HEK293 (cell line): ENCODE measurements at regions not wholly inside any gene's neighbourhood (a gene's known extent, or its start where the extent isn't known, plus 50 kb on each side); places are given as distances from the start of the nearest gene placed in this dataset.

Experiments used
- CTCF ChIA-PET: fragments of 350-600 bp; formaldehyde crosslinking; extraction: SDS; loops from one replicate; lab custom pipeline; 2021; ENCODE audit warnings: antibody characterized with exemption; lab: Yijun Ruan, JAX
- POLR2A ChIA-PET: fragments of 300-600 bp; formaldehyde crosslinking; extraction: SDS; loops from one replicate; lab custom pipeline; 2020; ENCODE audit warnings: antibody characterized with exemption, inconsistent platforms; lab: Yijun Ruan, JAX
- H3K27ac ChIP-seq: fragments of 200-500 bp; sonication (Bioruptor generic); 2 replicates; pipeline ENCODE4 v1.5.1; 2014; ENCODE audit warnings: low read depth, low read length, control low read depth, inconsistent platforms; ENCODE audit errors: extremely low read depth
- H3K36me3 ChIP-seq, 2 experiments: fragments of 200-500 bp in 1 of 2; sonication (Bioruptor generic) in 1 of 2; 1 replicate in 1 of 2; 2 replicates in 1 of 2; pipeline ENCODE4 v1.5.1; 2014 to 2017; ENCODE audit warnings: inconsistent platforms in 2 of 2, low read length in 2 of 2; ENCODE audit not compliant: control insufficient read depth in 2 of 2, insufficient read depth in 1 of 2
- H3K4me1 ChIP-seq: fragments of 200-500 bp; sonication (Bioruptor generic); 2 replicates; pipeline ENCODE4 v1.5.1; 2014; ENCODE audit warnings: mild to moderate bottlenecking, low read length, inconsistent platforms; ENCODE audit not compliant: control insufficient read depth, insufficient read depth
- H3K4me3 ChIP-seq: 2 replicates; pipeline ENCODE4 v1.5.1; 2011; ENCODE audit warnings: low read depth, mild to moderate bottlenecking, control low read depth, low read length, moderate library complexity
- H3K9me3 ChIP-seq: fragments of 200-500 bp; sonication (Bioruptor generic); 2 replicates; pipeline ENCODE4 v1.5.1; 2014; ENCODE audit warnings: low read depth, low read length, inconsistent platforms; ENCODE audit not compliant: control insufficient read depth, insufficient read depth
- CTCF ChIP-seq: fragments of 450-650 bp; formaldehyde crosslinking; IDR thresholded peaks from 2 replicates; pipeline ENCODE4 v1.5.1; 2016; ENCODE audit warnings: missing biosample characterization, missing genetic modification characterization
- INSM2 ChIP-seq: fragments of 450-650 bp; formaldehyde crosslinking; IDR thresholded peaks from 2 replicates; pipeline ENCODE4 v1.5.1; 2016; ENCODE audit warnings: missing biosample characterization, missing genetic modification characterization
- MYNN ChIP-seq: fragments of 450-650 bp; formaldehyde crosslinking; IDR thresholded peaks from 2 replicates; pipeline ENCODE4 v1.5.1; 2016; ENCODE audit warnings: missing biosample characterization, missing genetic modification characterization, borderline replicate concordance
- PATZ1 ChIP-seq: fragments of 450-650 bp; formaldehyde crosslinking; IDR thresholded peaks from 2 replicates; pipeline ENCODE4 v1.5.1; 2016; ENCODE audit warnings: missing biosample characterization, missing genetic modification characterization
- PRDM4 ChIP-seq: fragments of 450-650 bp; formaldehyde crosslinking; IDR thresholded peaks from 2 replicates; pipeline ENCODE4 v1.5.1; 2017; ENCODE audit warnings: missing biosample characterization, missing genetic modification characterization
- TRIM28 ChIP-seq: IDR thresholded peaks from 2 replicates; pipeline ENCODE4 v1.6.1; 2011; ENCODE audit warnings: low read length, control low read depth, borderline replicate concordance
- ZFP3 ChIP-seq: fragments of 450-650 bp; formaldehyde crosslinking; IDR thresholded peaks from 2 replicates; pipeline ENCODE4 v1.5.1; 2016; ENCODE audit warnings: low read depth, missing biosample characterization, missing genetic modification characterization
- ZNF148 ChIP-seq: fragments of 450-650 bp; formaldehyde crosslinking; IDR thresholded peaks from 2 replicates; pipeline ENCODE4 v1.5.0; 2017; ENCODE audit warnings: missing biosample characterization, missing genetic modification characterization, borderline replicate concordance
- ZNF223 ChIP-seq: fragments of 450-650 bp; formaldehyde crosslinking; IDR thresholded peaks from 2 replicates; pipeline ENCODE4 v1.5.1; 2016; ENCODE audit warnings: missing biosample characterization, missing genetic modification characterization
- ZNF266 ChIP-seq: fragments of 450-650 bp; formaldehyde crosslinking; IDR thresholded peaks from 2 replicates; pipeline ENCODE4 v1.5.1; 2016; ENCODE audit warnings: missing biosample characterization, missing genetic modification characterization, low read depth
- ZNF391 ChIP-seq: fragments of 450-650 bp; formaldehyde crosslinking; IDR thresholded peaks from 2 replicates; pipeline ENCODE4 v1.5.1; 2016; ENCODE audit warnings: low read depth, missing biosample characterization, missing genetic modification characterization, borderline replicate concordance
- ZNF558 ChIP-seq: fragments of 450-650 bp; formaldehyde crosslinking; IDR thresholded peaks from 2 replicates; pipeline ENCODE4 v1.5.1; 2016; ENCODE audit warnings: missing biosample characterization, missing genetic modification characterization
- ZNF585B ChIP-seq: fragments of 450-650 bp; formaldehyde crosslinking; IDR thresholded peaks from 2 replicates; pipeline ENCODE4 v1.5.1; 2016; ENCODE audit warnings: missing biosample characterization, missing genetic modification characterization
- ZNF791 ChIP-seq: fragments of 450-650 bp; formaldehyde crosslinking; IDR thresholded peaks from 2 replicates; pipeline ENCODE4 v1.5.1; 2016; ENCODE audit warnings: missing biosample characterization, missing genetic modification characterization
- ZNF837 ChIP-seq: fragments of 450-650 bp; formaldehyde crosslinking; IDR thresholded peaks from 2 replicates; pipeline ENCODE4 v1.5.1; 2016; ENCODE audit warnings: missing biosample characterization, missing genetic modification characterization

- TF ChIP-seq PATZ1 (no peak), MYNN (tag by site-specific recombination) (no peak)
Observed at GRCh38 chr7:24192691-24193090, 91.3 kb upstream of the NPY start (continued).

- Histone ChIP-seq H3K4me1 (no peaks in the 10 kb centered on the region), H3K27ac (no peak overlapping the region)
- TF ChIP-seq ZNF148 (tag by site-specific recombination): no peak
- no peak for TF ChIP-seq TRIM28
- no peak for TF ChIP-seq ZNF558 (tag by site-specific recombination)
- TF ChIP-seq ZNF585B (tag by site-specific recombination): no peak
- TF ChIP-seq PRDM4 (tag by site-specific recombination): no peak
- TF ChIP-seq INSM2: no peak
- TF ChIP-seq ZNF837 (tag by site-specific recombination): no peak
- no peak for TF ChIP-seq ZNF391 (tag by site-specific recombination)
- no peak for TF ChIP-seq ZNF266 (tag by site-specific recombination)
- no peak for TF ChIP-seq ZNF223 (tag by site-specific recombination)
- no peak for TF ChIP-seq ZFP3 (tag by site-specific recombination)
- TF ChIP-seq ZNF791: no peak
- TF ChIP-seq CTCF: no peak
- TF ChIP-seq, all 188 proteins: peak for 0
- H3K9me3 ChIP-seq: no peaks in the 10 kb centered on the region
- no peaks in the 10 kb centered on the region for H3K36me3 ChIP-seq
- no peak overlapping the region for H3K4me3 ChIP-seq
- POLR2A ChIA-PET: no interaction called here
- CTCF ChIA-PET: no interaction called here
Observed at GRCh38 chr7:24197852-24198251, 86.1 kb upstream of the NPY start.
